ENCODE measurements at regions not wholly inside any gene's neighbourhood (a gene's known extent, or its start where the extent isn't known, plus 50 kb on each side); places are given as distances from the start of the nearest gene placed in this dataset.

GRCh38 chr21:23780326-23780725, 1827.0 kb downstream of the MRPL39 start:
- 42% methylated on average over 2 of the region's 2 CpGs for WGBS (ENCODE audit: insufficient coverage, low coverage, low lambda C conversion rate, missing lambda C conversion rate)
- H3K27ac ChIP-seq, result no peak overlapping the region
- H3K9me3 ChIP-seq, result no peaks in the 10 kb centered on the region
- no peaks in the 10 kb centered on the region for H3K4me1 ChIP-seq
- intact Hi-C loops (cut with DNase I), result no loop called here
- DNase-seq (no peak), ATAC-seq (no peak)
- no peak for TF ChIP-seq POLR2A (IDR thresholded peaks at IDR 0.05)
- TF ChIP-seq, protein P1, sequence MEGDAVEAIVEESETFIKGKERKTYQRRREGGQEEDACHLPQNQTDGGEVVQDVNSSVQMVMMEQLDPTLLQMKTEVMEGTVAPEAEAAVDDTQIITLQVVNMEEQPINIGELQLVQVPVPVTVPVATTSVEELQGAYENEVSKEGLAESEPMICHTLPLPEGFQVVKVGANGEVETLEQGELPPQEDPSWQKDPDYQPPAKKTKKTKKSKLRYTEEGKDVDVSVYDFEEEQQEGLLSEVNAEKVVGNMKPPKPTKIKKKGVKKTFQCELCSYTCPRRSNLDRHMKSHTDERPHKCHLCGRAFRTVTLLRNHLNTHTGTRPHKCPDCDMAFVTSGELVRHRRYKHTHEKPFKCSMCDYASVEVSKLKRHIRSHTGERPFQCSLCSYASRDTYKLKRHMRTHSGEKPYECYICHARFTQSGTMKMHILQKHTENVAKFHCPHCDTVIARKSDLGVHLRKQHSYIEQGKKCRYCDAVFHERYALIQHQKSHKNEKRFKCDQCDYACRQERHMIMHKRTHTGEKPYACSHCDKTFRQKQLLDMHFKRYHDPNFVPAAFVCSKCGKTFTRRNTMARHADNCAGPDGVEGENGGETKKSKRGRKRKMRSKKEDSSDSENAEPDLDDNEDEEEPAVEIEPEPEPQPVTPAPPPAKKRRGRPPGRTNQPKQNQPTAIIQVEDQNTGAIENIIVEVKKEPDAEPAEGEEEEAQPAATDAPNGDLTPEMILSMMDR (IDR thresholded peaks at IDR 0.05), result no peak
- no peaks in the 10 kb centered on the region for H3K36me3 ChIP-seq
- H3K4me3 ChIP-seq, result no peak overlapping the region
- H3K27me3 ChIP-seq, result no peaks in the 10 kb centered on the region

DNA sequence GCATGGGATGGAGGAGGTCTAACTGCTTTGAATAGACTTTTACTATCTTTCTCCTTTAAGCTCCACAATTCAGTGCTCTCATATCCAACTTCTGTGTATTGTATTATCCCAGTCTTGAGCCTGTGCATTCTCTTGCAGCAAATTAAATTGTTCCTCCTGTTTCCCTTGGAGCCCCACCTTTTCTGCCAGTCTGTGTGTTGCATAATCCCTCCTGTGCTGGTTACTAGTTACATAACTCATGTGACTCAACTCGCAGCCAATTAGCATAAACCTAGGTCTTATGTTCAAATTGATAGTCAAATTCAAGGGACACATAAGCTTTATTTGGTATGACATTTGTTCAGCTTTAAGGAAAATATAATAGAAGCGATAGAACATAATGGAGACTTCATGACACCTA, 1863.5 kb downstream of the MRPL39 start:
- Histone ChIP-seq H3K4me1 (no peaks in the 10 kb centered on the region), H3K9me3 (no peaks in the 10 kb centered on the region), H3K36me3 (no peaks in the 10 kb centered on the region), H3K27me3 (no peaks in the 10 kb centered on the region), H3K4me3 (no peak overlapping the region), H3K27ac (no peak overlapping the region)
- DNase-seq (no peak), ATAC-seq (no peak)
- TF ChIP-seq, protein P1 (IDR thresholded peaks at IDR 0.05), result no peak
- no peak for TF ChIP-seq POLR2A (IDR thresholded peaks at IDR 0.05)
- intact Hi-C loops (cut with DNase I), result no loop called here
- WGBS (ENCODE audit: insufficient coverage, low coverage, low lambda C conversion rate, missing lambda C conversion rate), result 40% methylated on average over 2 of the region's 2 CpGs

- DNase-seq (no peak), ATAC-seq (no peak)
- Histone ChIP-seq H3K9me3 (no peaks in the 10 kb centered on the region), H3K27ac (no peak overlapping the region), H3K27me3 (no peaks in the 10 kb centered on the region), H3K4me1 (no peaks in the 10 kb centered on the region), H3K4me3 (no peak overlapping the region), H3K36me3 (no peaks in the 10 kb centered on the region)
- WGBS (ENCODE audit: insufficient coverage, low coverage, low lambda C conversion rate, missing lambda C conversion rate), result 44% methylated on average over 5 of the region's 5 CpGs
- no peak for TF ChIP-seq POLR2A (IDR thresholded peaks at IDR 0.05)
- TF ChIP-seq, protein P1 (IDR thresholded peaks at IDR 0.05), result no peak
- intact Hi-C loops (cut with DNase I), result no loop called here
Observed at GRCh38 chr21:23740463-23740862, 1866.8 kb downstream of the MRPL39 start.

DNA sequence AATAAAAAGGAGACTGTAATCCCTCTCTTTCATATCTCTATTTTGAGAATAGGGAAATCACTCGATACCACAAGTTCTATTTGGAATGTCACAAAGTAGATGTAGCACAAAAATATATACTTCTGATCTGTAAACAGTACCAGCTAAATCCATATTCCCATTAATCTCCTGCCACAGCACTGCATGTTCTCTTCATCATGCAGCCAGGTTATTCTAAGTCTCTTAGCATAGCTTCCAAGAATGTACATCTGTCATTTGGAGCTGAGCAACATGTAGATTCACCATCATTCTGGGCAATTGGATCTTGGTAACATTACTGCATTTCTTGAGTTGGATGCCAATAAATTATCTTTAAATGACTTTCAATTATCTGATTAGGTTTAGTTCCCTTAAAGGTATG, 1874.5 kb downstream of the MRPL39 start:
- intact Hi-C loops (cut with DNase I), result no loop called here
- H3K36me3 ChIP-seq, result no peaks in the 10 kb centered on the region
- H3K4me1 ChIP-seq, result no peaks in the 10 kb centered on the region
- H3K4me3 ChIP-seq, result no peak overlapping the region
- no peaks in the 10 kb centered on the region for H3K27me3 ChIP-seq
- no peak for TF ChIP-seq POLR2A (IDR thresholded peaks at IDR 0.05)
- TF ChIP-seq, protein P1 (IDR thresholded peaks at IDR 0.05), result no peak
- 31% methylated on average over 1 of the region's 1 CpG for WGBS (ENCODE audit: insufficient coverage, low coverage, low lambda C conversion rate, missing lambda C conversion rate)
- DNase-seq (no peak), ATAC-seq (no peak)
- no peak overlapping the region for H3K27ac ChIP-seq
- no peaks in the 10 kb centered on the region for H3K9me3 ChIP-seq

- ATAC-seq (no peak), DNase-seq (no peak)
- no peak overlapping the region for H3K27ac ChIP-seq
- H3K4me1 ChIP-seq, result no peaks in the 10 kb centered on the region
- 61% methylated on average over 2 of the region's 2 CpGs for WGBS (ENCODE audit: insufficient coverage, low coverage, low lambda C conversion rate, missing lambda C conversion rate)
- no peaks in the 10 kb centered on the region for H3K36me3 ChIP-seq
- intact Hi-C loops (cut with DNase I), result no loop called here
- no peaks in the 10 kb centered on the region for H3K27me3 ChIP-seq
- no peak overlapping the region for H3K4me3 ChIP-seq
- no peaks in the 10 kb centered on the region for H3K9me3 ChIP-seq
- no peak for TF ChIP-seq POLR2A (IDR thresholded peaks at IDR 0.05)
- TF ChIP-seq, protein P1 (IDR thresholded peaks at IDR 0.05), result no peak
Observed at GRCh38 chr21:23729331-23729730, 1878.0 kb downstream of the MRPL39 start.
